B cell (primary cell): ENCODE measurements at regions not wholly inside any gene's neighbourhood (a gene's known extent, or its start where the extent isn't known, plus 50 kb on each side); places are given as distances from the start of the nearest gene placed in this dataset.

Source experiments
- ATAC-seq: fragments of 200-7000 bp; cut with Tn5 transposase; one replicate; pipeline ENCODE4 v1.10.0; 2021; ENCODE audit warnings: low read depth, mild to moderate bottlenecking, moderate number of reproducible peaks, moderate library complexity
- CTCF ChIA-PET: fragments of 350-600 bp; sonication (Branson Sonifier 250); formaldehyde crosslinking; loops from one replicate; lab custom pipeline; 2021; ENCODE audit warnings: antibody characterized with exemption, inconsistent platforms; lab: Charles Lee
- POLR2A ChIA-PET: fragments of 350-600 bp; sonication (Branson Sonifier 250); formaldehyde crosslinking; loops from one replicate; lab custom pipeline; 2021; ENCODE audit warnings: antibody characterized with exemption; lab: Charles Lee
- DNase-seq: peaks from one replicate; pipeline ENCODE4 v3.0.0; 2013
- H2AFZ ChIP-seq: 2 replicates; pipeline ENCODE4 v1.6.1; 2012; ENCODE audit warnings: mild to moderate bottlenecking, low read depth, low read length; ENCODE audit not compliant: insufficient read depth, poor library complexity, severe bottlenecking
- H3K27ac ChIP-seq, 2 donors: 1 replicate in 1 of 2; 2 replicates in 1 of 2; pipeline ENCODE4 v1.5.1; 2012 to 2013; ENCODE audit warnings: low read length in 2 of 2, mild to moderate bottlenecking in 2 of 2, moderate library complexity in 1 of 2
- H3K27me3 ChIP-seq, 4 experiments: fragments of 200-600 bp in 1 of 4; sonication (generic) in 1 of 4; replicated peaks in 1 of 4; 1 replicate in 2 of 4; 2 replicates in 2 of 4; pipeline versions ENCODE4 v1.6.1 to v1.7.0; 2013 to 2016; ENCODE audit warnings: low read length in 3 of 4, mild to moderate bottlenecking in 2 of 4, mixed read lengths in 1 of 4, moderate library complexity in 1 of 4; ENCODE audit not compliant: insufficient read depth in 4 of 4, control insufficient read depth in 3 of 4; ENCODE audit errors: control extremely low read depth in 1 of 4
- H3K36me3 ChIP-seq, 2 experiments: replicated peaks in 1 of 2; 1 replicate in 1 of 2; 2 replicates in 1 of 2; pipeline versions ENCODE4 v1.6.1 to v1.7.1; 2013; ENCODE audit warnings: low read length in 1 of 2; ENCODE audit not compliant: insufficient read depth in 2 of 2, control insufficient read depth in 1 of 2; ENCODE audit errors: control extremely low read depth in 1 of 2, extremely low read depth in 1 of 2
- H3K4me1 ChIP-seq, 2 donors: fragments of 200-600 bp in 1 of 2; sonication (generic) in 1 of 2; 1 replicate in 1 of 2; 2 replicates in 1 of 2; pipeline versions ENCODE4 v1.5.1 to v1.6.1; 2013 to 2017; ENCODE audit warnings: low read length in 2 of 2; ENCODE audit not compliant: control insufficient read depth in 2 of 2, insufficient read depth in 2 of 2
- H3K4me2 ChIP-seq: replicated peaks from 2 replicates; pipeline ENCODE3; 2012; ENCODE audit warnings: mild to moderate bottlenecking, low read depth, low read length; ENCODE audit not compliant: poor library complexity, severe bottlenecking
- H3K4me3 ChIP-seq, 5 experiments: fragments of 200-600 bp in 1 of 5; sonication (generic) in 1 of 5; 1 replicate in 3 of 5; 2 replicates in 2 of 5; pipeline versions ENCODE4 v1.5.1 to v1.7.0; 2011 to 2016; ENCODE audit warnings: low read length in 4 of 5, mild to moderate bottlenecking in 4 of 5, low read depth in 2 of 5, control low read depth in 1 of 5, moderate library complexity in 1 of 5; ENCODE audit not compliant: insufficient read depth in 1 of 5; ENCODE audit errors: control extremely low read depth in 1 of 5, extremely low read depth in 1 of 5
- H3K79me2 ChIP-seq: fragments of 200-600 bp; sonication (generic); one replicate; pipeline ENCODE4 v1.6.0; 2016; ENCODE audit warnings: low read length; ENCODE audit not compliant: control insufficient read depth, insufficient read depth
- H3K9ac ChIP-seq: fragments of 200-600 bp; sonication (generic); 2 replicates; pipeline ENCODE4 v1.6.1; 2017; ENCODE audit warnings: mild to moderate bottlenecking, low read length, moderate library complexity
- H3K9me3 ChIP-seq, 3 donors: one replicate each; pipeline versions ENCODE4 v1.6.1 to v1.7.1; 2013; ENCODE audit warnings: low read length in 2 of 3; ENCODE audit not compliant: control insufficient read depth in 2 of 3, insufficient read depth in 1 of 3; ENCODE audit errors: control extremely low read depth in 1 of 3
- H4K20me1 ChIP-seq: 2 replicates; pipeline ENCODE4 v1.6.0; 2012; ENCODE audit warnings: mild to moderate bottlenecking, low read length; ENCODE audit not compliant: insufficient read depth, control insufficient read depth, poor library complexity, severe bottlenecking
- H3K27ac Mint-ChIP-seq: one replicate; pipeline ENCODE4 v1.8.0; 2021; ENCODE audit warnings: mixed read lengths
- H3K27me3 Mint-ChIP-seq: one replicate; pipeline ENCODE4 v1.8.0; 2021; ENCODE audit warnings: mixed read lengths
- H3K4me1 Mint-ChIP-seq: one replicate; pipeline ENCODE4 v1.8.0; 2021; ENCODE audit warnings: mixed read lengths
- H3K4me3 Mint-ChIP-seq: one replicate; pipeline ENCODE4 v1.8.0; 2021; ENCODE audit warnings: mixed read lengths
- H3K9me3 Mint-ChIP-seq: one replicate; pipeline ENCODE4 v1.8.0; 2022; ENCODE audit warnings: mixed read lengths; ENCODE audit not compliant: insufficient read depth
- EZH2 ChIP-seq: IDR thresholded peaks from 2 replicates; pipeline ENCODE4 v1.6.1; 2012; ENCODE audit warnings: borderline replicate concordance, low read depth, mild to moderate bottlenecking, moderate library complexity, low read length; ENCODE audit not compliant: insufficient read depth, poor library complexity, severe bottlenecking
- WGBS: methylation state at CpG from one replicate; pipeline ENCODE4 v1.1.5; 2013; ENCODE audit warnings: missing lambda C conversion rate; ENCODE audit not compliant: insufficient coverage; 5-methylcytosine and 5-hydroxymethylcytosine counted together
- intact Hi-C: fragments of 100-400 bp; cut with micrococcal nuclease; formaldehyde crosslinking; loops from one replicate; pipeline ENCODE4 v1.10.0; 2022
- TF ChIP-seq, protein P1 (sequence below): fragments of 200-600 bp; IDR thresholded peaks from one replicate; pipeline ENCODE4 v1.8.0; 2022; ENCODE audit warnings: antibody characterized with exemption, mild to moderate bottlenecking

DNA sequence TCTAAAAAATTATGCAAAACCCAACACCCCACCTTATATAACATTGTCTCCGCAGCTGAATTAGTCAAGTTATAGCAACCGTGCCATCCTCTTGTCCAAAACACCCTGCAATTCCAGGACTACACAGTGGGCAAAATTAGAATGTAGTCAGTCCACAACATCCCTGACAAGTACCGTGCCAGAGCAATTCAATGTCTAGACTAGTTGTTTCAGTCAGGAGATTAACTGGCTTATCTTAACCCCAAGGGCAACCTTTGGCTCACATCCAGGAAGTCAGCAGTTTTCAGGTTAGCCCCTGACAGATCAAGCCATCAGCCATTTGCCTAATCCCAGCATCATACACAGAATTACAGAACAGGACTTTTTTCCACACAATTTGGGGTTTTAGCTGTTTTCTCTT lies 240.8 kb upstream of the TMEM161B start:
- Histone ChIP-seq H3K27ac (no peak overlapping the region), H3K4me2 (no peak overlapping the region), H3K36me3 (no peaks in the 10 kb centered on the region), H2AFZ (no peak overlapping the region), H3K9ac (no peak overlapping the region), H4K20me1 (no peaks in the 10 kb centered on the region), H3K4me3 (no peak overlapping the region), H3K9me3 (no peaks in the 10 kb centered on the region), H3K79me2 (no peaks in the 10 kb centered on the region), H3K27me3 (peaks cover 0 to 8% (median 0%) of the 10 kb centered on the region in 4 experiments), H3K4me1 (no peaks in the 10 kb centered on the region)
- ChIA-PET POLR2A (no interaction called here), CTCF (no interaction called here)
- intact Hi-C loops, result no loop called here
- no peak for ATAC-seq
- TF ChIP-seq, protein P1, sequence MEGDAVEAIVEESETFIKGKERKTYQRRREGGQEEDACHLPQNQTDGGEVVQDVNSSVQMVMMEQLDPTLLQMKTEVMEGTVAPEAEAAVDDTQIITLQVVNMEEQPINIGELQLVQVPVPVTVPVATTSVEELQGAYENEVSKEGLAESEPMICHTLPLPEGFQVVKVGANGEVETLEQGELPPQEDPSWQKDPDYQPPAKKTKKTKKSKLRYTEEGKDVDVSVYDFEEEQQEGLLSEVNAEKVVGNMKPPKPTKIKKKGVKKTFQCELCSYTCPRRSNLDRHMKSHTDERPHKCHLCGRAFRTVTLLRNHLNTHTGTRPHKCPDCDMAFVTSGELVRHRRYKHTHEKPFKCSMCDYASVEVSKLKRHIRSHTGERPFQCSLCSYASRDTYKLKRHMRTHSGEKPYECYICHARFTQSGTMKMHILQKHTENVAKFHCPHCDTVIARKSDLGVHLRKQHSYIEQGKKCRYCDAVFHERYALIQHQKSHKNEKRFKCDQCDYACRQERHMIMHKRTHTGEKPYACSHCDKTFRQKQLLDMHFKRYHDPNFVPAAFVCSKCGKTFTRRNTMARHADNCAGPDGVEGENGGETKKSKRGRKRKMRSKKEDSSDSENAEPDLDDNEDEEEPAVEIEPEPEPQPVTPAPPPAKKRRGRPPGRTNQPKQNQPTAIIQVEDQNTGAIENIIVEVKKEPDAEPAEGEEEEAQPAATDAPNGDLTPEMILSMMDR, result no peak
- TF ChIP-seq EZH2, result no peak
- peaks cover 29% of the 10 kb centered on the region for H3K27me3 Mint-ChIP-seq
- no peak overlapping the region for H3K27ac Mint-ChIP-seq
- 71% methylated on average over 3 of the region's 3 CpGs for WGBS
- H3K4me1 Mint-ChIP-seq, result no peaks in the 10 kb centered on the region
- no peak overlapping the region for H3K4me3 Mint-ChIP-seq
- no peak for DNase-seq
- H3K9me3 Mint-ChIP-seq, result no peaks in the 10 kb centered on the region

DNA sequence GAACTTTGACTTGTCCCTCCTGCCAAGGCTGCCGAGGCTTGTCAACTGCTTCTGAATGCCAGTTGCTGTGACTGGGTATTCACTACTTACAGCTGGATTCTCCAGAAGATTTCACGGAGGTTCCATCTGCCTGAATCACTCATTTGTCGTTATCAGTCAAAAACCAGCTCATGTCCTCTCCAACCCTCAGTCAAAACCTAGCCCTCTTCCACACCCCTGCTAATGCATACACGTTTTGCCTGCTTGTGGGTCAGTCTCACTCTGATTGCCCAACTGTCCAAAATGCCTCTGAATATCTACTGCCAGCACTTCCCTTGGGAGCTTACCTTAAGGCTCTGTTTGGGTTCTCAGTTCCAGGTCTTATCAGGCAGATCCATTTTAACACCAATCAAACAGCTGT lies 238.6 kb upstream of the TMEM161B start:
- ChIA-PET POLR2A (no interaction called here), CTCF (no interaction called here)
- Histone ChIP-seq H3K9me3 (no peaks in the 10 kb centered on the region), H3K4me3 (no peak overlapping the region), H3K27ac (no peak overlapping the region), H3K4me1 (peaks cover 0 to 5% of the 10 kb centered on the region in 2 donors), H3K4me2 (no peak overlapping the region), H3K9ac (no peak overlapping the region), H3K79me2 (no peaks in the 10 kb centered on the region), H3K36me3 (no peaks in the 10 kb centered on the region), H3K27me3 (peaks cover 0 to 5% (median 0%) of the 10 kb centered on the region in 4 experiments), H4K20me1 (no peaks in the 10 kb centered on the region), H2AFZ (no peak overlapping the region)
- no peak overlapping the region for H3K4me3 Mint-ChIP-seq
- TF ChIP-seq, protein P1, result no peak
- TF ChIP-seq EZH2, result no peak
- H3K27me3 Mint-ChIP-seq, result peaks cover 29% of the 10 kb centered on the region
- DNase-seq (no peak), ATAC-seq (no peak)
- 87% methylated on average over 4 of the region's 4 CpGs for WGBS
- H3K4me1 Mint-ChIP-seq, result peaks cover 8% of the 10 kb centered on the region
- no peaks in the 10 kb centered on the region for H3K9me3 Mint-ChIP-seq
- intact Hi-C loops, result no loop called here
- H3K27ac Mint-ChIP-seq, result no peak overlapping the region
